HG02938 (cell line): ENCODE measurements at regions not wholly inside any gene's neighbourhood (a gene's known extent, or its start where the extent isn't known, plus 50 kb on each side); places are given as distances from the start of the nearest gene placed in this dataset.
A peak's percentile ranks its signal among the peaks of the same experiment; 100 is the strongest.
"Not testable (repeated sequence)": the region's sequence is repeated elsewhere in the genome, so short reads cannot be mapped to it uniquely, and the experiment has no call there.

Experiments
- ATAC-seq: cut with Tn5 transposase; IDR thresholded peaks from one replicate; pipeline ENCODE4 v1.9.1; 2021; ENCODE audit warnings: mild to moderate bottlenecking, moderate library complexity; ENCODE audit not compliant: unreplicated experiment

DNA sequence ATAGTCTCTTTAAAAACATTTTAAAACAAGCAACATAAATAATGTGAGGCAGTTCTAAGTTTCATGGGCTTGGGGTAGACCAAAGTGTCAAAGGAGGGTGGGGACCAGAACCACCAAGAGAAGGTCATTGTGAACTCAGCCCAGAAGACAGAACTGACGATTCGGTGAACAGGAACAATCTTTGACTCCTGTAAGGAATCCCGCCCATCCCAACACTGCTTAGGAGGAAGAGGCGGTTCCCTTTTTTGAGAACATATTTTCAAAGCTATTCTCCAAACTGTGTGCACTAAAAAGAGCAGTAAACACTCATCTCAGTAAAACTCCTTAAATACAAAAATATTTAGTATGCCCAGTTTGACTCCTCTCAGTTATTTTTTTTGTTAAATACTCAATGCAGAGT is 176.5 kb upstream of the TLE4 start:
- ATAC-seq: no peak

DNA sequence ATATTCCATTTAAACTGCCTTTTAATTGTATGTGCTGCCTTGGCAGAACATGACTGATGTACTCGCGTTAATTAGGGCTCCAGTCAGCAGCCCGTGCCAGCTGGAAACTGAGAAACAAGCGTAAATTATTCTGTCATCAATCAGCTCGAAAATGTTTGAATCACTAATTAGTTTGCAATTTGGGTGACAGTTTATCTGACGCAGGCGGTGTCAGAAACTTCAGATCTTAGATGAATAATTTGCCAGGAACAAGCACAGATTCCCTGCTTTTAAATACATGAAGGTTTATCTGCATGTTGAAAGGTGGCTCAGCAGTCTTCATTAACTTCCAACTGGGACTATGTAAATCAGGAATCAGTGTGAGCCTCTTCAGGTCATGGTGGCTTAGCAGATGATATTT is 176.0 kb upstream of the TLE4 start:
- ATAC-seq: no peak

DNA sequence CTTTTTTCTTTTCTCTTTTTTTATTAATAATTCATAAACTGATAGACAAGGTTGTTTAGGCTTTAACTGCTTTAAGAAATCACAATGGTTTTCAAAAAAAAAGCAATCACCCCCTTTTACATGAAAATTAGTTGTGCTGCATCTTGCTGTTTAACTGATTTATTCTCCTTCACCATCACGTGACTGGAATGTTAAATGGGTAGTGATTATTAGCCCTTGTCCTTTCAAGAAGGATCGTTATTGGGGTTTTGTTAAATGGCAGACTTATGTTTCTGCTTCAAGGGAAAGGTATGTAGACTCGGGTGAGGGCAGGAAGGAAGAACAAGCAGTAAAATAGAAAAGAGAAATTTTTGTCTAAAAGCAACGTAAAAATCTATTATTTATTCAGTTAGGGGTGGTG is 175.6 kb upstream of the TLE4 start:
- no peak for ATAC-seq

DNA sequence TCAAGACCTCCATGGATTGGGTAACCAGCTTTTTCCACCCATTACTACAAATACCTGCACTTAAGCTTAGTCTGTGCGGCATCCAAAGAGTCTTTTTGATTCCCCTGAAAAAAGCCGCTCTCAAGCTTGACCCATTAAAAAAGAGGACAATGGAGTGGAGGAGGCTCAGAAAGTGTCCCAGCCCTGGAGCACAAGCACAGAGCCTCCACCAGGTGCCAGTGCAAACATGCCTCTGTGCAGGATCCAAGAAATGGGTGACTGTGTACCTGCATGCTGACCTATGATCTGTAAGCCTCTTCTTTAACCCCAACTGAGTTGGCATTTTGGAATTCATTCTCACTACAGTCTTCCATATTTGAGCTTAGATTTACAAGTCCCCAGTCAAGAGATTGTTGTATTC is 168.3 kb upstream of the TLE4 start:
- no peak for ATAC-seq

DNA sequence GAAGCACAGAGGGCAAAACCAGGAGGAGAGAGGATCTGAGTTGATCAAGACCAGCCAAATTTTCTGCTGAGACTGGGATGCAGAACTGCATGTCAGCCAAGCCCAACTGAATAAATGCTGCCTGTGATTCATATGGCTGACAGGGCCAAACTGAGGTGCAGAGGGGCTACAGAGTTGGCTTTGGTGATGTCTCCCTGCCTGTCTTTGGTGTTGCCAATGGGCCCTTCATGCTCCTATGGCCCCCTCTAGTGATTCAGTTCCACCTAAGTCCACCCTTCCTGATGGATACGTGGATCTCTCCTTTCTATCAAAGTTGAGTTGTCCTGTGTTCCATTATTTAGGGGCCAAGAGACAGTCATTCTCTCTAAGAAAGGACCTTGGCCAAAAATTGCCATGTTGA is 163.6 kb upstream of the TLE4 start:
- no peak for ATAC-seq

DNA sequence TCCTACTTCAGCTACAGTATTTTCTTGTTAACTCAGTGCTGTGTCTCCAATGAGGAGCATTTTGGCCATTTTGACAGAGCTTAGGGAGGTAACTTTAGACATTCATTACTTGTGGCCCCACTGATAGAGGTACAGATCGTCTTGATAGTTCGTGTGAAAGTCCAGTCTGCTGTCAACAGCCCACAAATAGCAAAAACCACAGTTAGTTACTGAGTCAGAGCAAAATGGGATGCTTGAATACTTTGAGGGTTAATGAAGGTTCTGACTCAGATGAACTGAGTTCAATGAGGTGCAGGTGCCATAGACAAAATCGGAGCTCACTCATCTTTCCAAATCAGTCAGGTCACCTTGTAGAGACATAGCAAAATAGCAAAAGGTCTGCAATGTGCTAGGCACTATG is 163.1 kb upstream of the TLE4 start:
- ATAC-seq: peak; percentile 74

DNA sequence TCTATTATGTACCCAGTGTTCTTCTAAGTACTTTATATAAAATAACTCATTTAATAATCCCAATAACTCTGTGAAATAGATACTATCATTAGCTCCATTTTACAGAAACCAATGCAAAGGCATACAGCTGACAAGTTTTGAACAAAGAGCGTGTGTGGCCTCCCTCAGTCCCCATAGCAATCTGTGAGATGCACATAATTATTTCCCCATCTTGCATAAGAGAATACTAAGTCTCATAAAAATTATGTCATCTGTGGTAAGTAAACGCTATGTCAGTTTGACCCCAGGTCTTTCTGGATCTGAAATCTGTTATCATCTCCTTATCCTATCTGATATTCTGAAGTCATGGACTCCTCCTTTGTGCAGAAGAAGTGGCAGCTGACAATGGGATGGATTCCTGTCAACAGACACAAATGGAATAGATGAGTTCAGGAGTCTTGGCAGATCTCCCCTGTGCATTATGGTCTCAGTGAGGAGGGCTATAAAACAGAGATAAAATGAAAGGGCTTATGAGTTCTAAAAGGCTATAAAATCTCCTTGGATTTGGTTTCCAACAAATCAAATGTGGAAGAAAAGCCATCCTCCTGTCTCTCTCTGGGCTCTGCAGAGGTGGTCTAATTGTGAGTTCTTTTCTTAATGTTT is 162.5 kb upstream of the TLE4 start:
- ATAC-seq: no peak

DNA sequence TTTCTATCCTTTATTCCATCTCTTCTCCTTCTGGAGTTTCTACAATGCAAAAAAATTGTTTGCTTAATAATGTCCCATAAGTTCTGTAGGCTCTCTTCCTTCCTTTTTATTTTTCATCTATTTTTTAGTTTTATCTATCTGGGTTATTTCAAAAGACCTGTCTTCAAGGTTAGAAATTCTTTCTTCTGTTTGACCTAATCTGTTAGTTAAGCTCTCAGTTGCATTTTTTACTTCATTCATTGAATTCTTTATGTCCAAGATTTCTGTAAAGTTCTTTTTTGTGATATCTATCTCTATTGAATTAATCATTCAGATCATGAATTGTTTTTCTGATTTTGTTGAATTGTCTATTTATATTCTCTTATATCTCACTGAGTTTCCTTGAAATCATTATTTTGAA is 145.9 kb upstream of the TLE4 start:
- ATAC-seq: no peak

DNA sequence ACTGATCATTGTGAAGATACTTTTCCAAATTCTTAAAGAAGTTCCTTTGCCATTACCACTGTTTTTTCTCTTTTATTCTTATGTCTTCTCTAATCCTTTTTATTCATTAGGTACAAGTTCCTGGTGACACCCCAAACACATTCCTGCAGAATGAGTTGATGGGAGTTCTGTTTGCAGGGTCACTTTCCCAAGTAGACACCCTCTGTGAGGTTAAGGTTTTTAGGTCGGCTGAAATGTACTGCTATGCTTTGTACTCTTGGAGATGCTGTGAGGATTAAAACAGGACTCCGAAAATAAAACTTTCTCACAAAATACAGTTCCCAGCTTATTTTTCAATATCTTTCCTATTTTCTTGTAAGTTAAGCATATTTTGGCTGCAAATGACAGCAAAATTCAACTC is 143.3 kb upstream of the TLE4 start:
- no peak for ATAC-seq

DNA sequence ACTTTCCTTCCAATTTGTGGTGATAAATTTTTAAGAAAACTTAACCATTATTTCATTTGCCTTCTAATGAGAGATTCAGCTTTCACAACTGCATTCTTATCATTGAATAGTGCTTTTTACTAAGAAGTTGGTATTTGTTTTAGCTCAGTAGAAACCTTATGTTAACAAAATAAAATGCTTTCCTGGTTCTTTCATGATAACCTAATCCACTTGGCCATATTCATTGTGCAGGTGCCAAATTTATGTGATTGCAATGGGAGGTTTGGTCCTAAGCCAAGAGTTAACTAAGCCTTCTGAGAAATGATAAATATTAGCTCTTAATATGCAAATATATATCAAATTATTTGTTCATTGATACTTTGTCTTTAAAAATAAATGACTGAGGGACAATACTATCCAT is 141.1 kb upstream of the TLE4 start:
- ATAC-seq: no peak

DNA sequence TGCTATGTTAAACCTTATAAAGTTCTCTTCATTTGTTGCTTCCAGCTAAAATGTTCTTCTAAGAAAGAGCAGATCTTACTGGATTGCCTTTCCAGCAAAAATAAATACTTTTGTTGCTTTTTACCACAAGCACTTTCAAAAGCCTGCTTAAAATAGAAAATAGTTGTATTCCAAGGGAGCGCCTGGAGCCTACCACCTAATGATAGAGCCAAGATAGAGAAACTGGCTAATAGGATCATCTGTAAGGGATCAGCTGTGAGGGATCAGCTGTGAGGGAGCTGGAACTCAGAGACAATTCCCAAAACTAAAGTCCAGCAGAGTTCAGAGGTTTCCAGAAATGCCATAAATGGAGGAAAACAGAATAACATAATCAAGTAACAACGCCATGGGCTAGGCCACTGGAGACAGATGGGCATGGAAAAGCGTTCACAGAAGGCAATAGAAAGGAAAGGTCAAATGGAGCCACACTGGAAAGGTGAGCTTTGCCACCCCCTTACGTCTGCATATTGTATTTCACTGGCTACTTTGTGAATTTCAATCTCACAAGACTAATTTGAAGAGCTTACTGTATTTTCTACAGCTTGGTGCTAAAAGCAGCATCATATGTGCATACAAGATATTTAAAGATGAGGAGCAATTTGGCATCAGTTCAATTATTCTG is 140.6 kb upstream of the TLE4 start:
- ATAC-seq: no peak

DNA sequence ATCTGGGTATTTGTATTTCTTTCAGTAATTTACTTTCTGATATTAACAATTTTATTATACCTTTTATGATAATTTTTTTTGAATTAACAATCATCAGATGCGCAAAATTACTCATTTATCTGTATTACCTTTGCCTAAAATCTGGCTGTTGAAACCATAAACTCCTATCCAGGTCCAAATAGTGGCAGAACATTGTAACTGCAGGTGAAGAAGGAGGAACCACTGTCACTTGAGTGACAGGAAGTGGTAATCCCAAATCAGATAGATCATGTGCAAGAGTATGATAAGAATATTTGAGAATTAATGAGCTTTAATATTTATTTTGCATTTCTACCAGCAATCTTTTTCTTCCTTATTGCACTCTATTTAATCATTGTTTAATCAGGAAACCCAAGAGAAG is 139.3 kb upstream of the TLE4 start:
- ATAC-seq: no peak

DNA sequence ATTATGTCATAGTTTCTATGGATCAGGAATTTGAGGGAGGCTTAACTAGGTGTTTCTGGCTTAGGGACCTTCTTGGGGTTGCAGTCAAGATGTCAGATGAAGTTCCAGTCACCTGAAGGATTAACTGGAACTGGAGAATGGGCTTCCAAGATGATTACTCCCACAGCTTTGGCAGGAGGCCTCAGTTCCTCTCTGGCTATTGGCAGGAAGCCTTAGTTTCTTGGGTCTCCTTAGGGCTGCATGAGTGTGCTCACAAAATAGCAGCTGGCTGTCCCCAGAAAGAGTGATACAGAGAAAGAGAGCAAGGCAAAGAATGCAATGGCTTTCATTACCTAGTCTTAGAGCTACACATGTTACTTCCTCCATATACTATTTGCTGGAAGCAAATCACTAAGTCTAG is 138.1 kb upstream of the TLE4 start:
- ATAC-seq: no peak

DNA sequence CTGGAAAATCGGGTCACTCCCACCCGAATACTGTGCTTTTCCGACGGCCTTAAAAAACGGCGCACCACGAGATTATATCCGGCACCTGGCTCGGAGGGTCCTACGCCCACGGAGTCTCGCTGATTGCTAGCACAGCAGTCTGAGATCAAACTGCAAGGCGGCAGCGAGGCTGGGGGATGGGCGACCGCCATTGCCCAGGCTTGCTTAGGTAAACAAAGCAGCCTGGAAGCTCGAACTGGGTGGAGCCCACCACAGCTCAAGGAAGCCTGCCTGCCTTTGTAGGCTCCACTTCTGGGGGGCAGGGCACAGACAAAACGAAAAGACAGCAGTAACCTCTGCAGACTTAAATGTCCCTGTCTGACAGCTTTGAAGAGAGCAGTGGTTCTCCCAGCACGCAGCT is 132.5 kb upstream of the TLE4 start:
- not testable (repeated sequence) for ATAC-seq

DNA sequence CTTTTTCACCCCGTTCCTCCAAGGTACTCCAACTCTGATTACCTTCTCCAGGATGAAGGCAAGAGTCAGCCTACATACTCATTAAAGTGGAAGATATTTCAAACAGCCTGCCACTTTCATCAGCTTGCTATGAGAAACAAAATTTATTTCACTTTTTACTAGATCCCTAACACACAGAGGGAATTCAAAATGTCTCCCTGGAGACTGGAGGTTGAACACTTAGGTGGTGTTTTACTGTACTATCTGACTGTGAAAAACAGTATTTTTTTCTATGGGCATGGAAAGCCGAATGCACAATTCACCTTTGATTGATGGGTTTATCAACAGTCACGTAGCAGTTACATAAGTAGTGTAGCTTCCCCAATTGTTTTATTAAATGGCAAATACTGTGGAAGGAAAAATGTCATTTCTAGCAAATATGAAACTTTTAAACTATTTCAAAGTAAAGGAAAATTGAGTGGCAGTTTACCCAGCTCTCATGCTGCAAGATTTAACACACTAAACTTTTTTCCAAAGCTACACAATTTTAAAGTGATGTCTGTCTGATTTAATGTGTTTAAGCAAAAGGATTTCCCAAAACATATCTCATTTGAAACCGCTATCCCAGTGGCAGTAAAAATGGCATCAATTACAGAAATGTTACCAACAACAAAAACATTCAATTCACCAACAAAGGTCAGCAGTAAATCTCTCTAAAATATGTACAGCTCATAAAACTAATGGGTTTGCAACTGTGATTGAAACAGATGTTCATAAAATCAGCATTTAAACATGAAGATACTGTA is 125.0 kb upstream of the TLE4 start:
- no peak for ATAC-seq

DNA sequence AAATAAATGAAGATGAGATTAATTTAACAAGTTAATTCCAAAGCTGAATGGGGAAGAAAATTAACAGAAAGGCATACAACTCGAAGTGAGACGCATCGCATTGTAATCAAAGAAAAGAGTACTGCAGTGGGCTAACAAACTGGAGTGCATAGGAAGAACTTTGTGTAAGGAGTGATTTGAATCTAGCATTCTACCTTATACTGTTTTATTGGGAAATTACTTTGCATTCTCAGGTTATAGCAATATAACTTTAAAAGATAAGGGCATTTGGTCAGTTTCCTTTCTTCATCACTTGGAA is 124.5 kb upstream of the TLE4 start:
- ATAC-seq: no peak

DNA sequence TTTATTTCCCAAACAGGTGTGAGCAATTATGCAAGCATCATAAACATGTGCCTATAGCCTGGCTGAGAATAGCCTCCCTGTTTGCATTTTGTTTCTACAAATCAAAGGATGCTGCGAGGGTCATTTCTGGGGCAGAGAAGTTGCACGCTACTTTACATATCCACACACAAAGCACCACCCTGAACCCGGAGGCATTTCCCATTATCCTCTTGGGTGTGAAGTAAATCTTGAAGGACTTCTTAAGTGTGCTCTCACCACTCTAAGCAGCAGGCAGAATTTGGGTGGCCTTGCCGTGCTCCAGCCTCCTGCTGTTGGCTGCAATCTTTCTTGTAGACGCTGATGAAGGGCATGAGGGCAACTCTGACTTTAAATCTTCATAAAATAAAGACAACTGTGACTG is 124.0 kb upstream of the TLE4 start:
- ATAC-seq: no peak

DNA sequence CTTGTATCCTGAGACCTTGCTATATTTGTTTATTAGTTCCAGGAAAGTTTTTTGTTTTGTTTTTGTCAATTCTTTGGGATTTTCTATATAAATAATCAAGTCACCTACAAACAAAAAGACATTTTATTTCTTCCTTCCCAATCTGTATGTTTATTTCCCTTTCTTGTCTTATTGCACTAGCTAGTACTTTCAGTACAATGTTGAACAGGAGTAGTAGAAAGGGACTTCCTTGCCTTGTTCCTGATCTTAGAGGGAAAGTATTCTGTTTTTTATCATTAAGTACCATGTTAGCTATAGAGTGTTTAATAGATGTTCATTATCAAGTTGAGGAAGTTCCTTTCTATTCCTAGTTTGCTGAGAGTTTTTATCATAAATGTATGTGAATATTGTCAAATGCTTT is 119.5 kb upstream of the TLE4 start:
- no peak for ATAC-seq

DNA sequence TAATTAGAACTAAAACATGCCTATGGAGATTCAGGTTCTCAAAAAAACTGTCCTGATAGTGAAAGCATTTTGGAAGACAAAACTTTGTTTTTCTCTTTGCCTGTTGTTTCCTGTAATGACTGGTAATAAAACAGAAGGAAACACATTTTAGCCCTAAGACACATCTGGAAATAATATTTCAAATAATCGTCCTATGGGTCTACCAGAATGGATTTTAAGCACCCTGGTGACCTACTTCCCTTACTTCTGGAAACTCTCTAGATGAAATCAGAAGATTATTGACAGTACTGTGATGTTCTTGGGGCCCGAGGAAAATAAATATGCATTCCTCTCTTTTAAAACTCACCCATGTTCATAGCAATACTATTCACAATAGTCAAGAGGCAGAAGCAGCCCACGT is 110.1 kb upstream of the TLE4 start:
- no peak for ATAC-seq

DNA sequence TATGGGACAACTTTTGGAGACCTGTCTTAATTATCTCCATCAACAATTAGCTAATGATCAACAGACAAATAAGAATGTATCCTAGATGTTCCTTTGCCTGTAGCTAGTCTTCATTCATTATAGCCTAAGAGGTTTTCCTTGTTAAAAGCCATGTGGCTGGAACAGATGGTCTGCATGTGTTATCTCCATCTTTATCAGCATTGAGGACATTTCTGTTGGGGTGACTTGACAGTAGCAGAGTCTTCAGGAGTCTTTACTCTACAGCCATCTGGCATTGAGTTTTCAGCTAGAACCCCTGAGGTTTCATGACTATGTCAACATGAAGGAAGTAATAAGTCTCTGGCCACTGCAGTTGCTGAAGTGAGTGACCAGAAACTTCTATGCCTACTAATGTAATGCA is 106.6 kb upstream of the TLE4 start:
- ATAC-seq: no peak

DNA sequence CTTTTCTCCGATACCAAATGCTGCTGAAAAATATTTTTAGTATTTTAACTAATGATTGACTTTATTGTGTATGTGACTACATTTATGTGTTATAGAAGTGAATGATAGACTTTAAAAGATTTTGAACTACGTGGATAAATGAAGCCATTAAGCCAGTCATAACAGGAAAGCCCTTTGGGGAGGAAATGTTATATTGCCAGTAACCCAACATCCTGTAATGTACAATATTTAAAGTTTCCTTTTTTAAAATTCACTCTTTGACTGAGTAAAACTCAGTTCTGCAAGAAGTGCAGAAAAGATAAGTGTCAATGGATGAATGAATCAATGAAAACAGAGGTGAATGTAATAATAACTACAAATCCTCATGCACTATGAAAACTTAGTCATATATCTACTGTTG is 102.6 kb upstream of the TLE4 start:
- no peak for ATAC-seq

DNA sequence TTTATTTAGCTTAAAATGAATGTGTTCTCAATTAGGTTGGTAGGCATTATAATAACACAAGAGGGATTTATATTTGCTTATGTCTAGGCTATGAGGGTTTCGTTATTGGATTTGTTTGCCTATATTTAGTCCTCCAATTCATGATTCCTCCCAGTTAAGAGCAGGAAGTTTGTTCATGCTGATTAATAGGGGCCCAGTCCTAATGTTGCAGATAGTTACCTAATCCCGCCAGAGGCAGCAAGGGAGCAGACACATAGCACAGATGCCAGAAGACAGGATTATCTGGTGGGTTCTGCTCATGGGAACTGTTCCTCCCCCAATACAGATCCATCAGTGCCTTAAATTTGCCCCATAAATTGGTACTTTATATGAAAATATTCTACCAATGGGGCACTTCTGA is 100.8 kb upstream of the TLE4 start:
- no peak for ATAC-seq
